H1 (cell line): ENCODE measurements at regions not wholly inside any gene's neighbourhood (a gene's known extent, or its start where the extent isn't known, plus 50 kb on each side); places are given as distances from the start of the nearest gene placed in this dataset.

Source experiments
- CTCF ChIA-PET: fragments of 300-600 bp; sonication (Branson Sonifier 250); formaldehyde crosslinking; loops from one replicate; lab custom pipeline; 2021; ENCODE audit not compliant: partially characterized antibody; lab: Charles Lee
- POLR2A ChIA-PET: fragments of 300-600 bp; sonication (Branson Sonifier 250); formaldehyde crosslinking; loops from one replicate; lab custom pipeline; 2021; ENCODE audit warnings: inconsistent platforms; ENCODE audit not compliant: partially characterized antibody; lab: Charles Lee
- DNase-seq, 2 experiments: peaks; one replicate each; pipeline versions ENCODE4 v3.0.0 to v3.0.0-alpha.2; 2010 to 2022; ENCODE audit warnings: low spot score in 2 of 2, low read depth in 1 of 2, mixed read lengths in 1 of 2
- FAIRE-seq: peaks from 2 replicates; lab custom pipeline; 2011; peaks lifted over from hg19 to GRCh38; lab: Jason Lieb, UNC
- H2AFZ ChIP-seq: 2 replicates; pipeline ENCODE4 v1.8.1; 2012; ENCODE audit warnings: low read length, inconsistent platforms
- H2AK5ac ChIP-seq: 2 replicates; pipeline ENCODE4 v1.6.1; 2013; ENCODE audit warnings: low read depth, low read length
- H2BK120ac ChIP-seq: replicated peaks from 2 replicates; pipeline ENCODE3; 2013; ENCODE audit warnings: low read depth, low read length, inconsistent platforms
- H2BK12ac ChIP-seq: 2 replicates; pipeline ENCODE4 v1.6.1; 2013; ENCODE audit warnings: low read depth, low read length
- H2BK15ac ChIP-seq: 2 replicates; pipeline ENCODE4 v1.6.1; 2013; ENCODE audit warnings: low read length
- H2BK20ac ChIP-seq: 2 replicates; pipeline ENCODE4 v1.6.1; 2013; ENCODE audit warnings: low read length
- H2BK5ac ChIP-seq: 2 replicates; pipeline ENCODE4 v1.6.1; 2013; ENCODE audit warnings: low read depth, low read length
- H3K14ac ChIP-seq: 2 replicates; pipeline ENCODE4 v1.6.1; 2013; ENCODE audit warnings: inconsistent platforms; ENCODE audit not compliant: insufficient read length
- H3K18ac ChIP-seq: 2 replicates; pipeline ENCODE4 v1.6.1; 2013; ENCODE audit warnings: low read length; ENCODE audit errors: extremely low read depth
- H3K23ac ChIP-seq: 2 replicates; pipeline ENCODE4 v1.6.1; 2013; ENCODE audit warnings: inconsistent platforms; ENCODE audit not compliant: insufficient read length
- H3K23me2 ChIP-seq: 2 replicates; pipeline ENCODE4 v1.6.1; 2013; ENCODE audit warnings: low read depth, low read length
- H3K27ac ChIP-seq: 2 replicates; pipeline ENCODE4 v1.6.1; 2011; ENCODE audit warnings: low read depth, low read length, inconsistent platforms
- H3K27me3 ChIP-seq, 4 experiments: replicated peaks in 1 of 4; 1 replicate in 1 of 4; 2 replicates in 3 of 4; pipeline versions ENCODE4 v1.6.1 to v1.8.1; 2011 to 2013; ENCODE audit warnings: low read length in 3 of 4, mild to moderate bottlenecking in 3 of 4, inconsistent platforms in 2 of 4, mixed read lengths in 2 of 4, moderate library complexity in 1 of 4; ENCODE audit not compliant: control insufficient read depth in 3 of 4, insufficient read depth in 3 of 4; ENCODE audit errors: extremely low read depth in 1 of 4
- H3K36me3 ChIP-seq, 4 experiments: 2 replicates each; pipeline versions ENCODE4 v1.6.1 to v1.8.1; 2011 to 2013; ENCODE audit warnings: mild to moderate bottlenecking in 4 of 4, low read length in 3 of 4, moderate library complexity in 2 of 4, control low read depth in 1 of 4, inconsistent platforms in 1 of 4; ENCODE audit not compliant: insufficient read depth in 4 of 4, control insufficient read depth in 2 of 4
- H3K4ac ChIP-seq: replicated peaks from 2 replicates; pipeline ENCODE3; 2013; ENCODE audit warnings: low read length, low read depth, mixed read lengths, inconsistent platforms; ENCODE audit not compliant: insufficient read length
- H3K4me1 ChIP-seq, 4 experiments: replicated peaks in 1 of 4; 1 replicate in 1 of 4; 2 replicates in 3 of 4; pipeline versions ENCODE4 v1.6.1 to v1.8.1; 2011 to 2013; ENCODE audit warnings: low read length in 3 of 4, inconsistent platforms in 2 of 4, mixed read lengths in 1 of 4; ENCODE audit not compliant: insufficient read depth in 4 of 4, control insufficient read depth in 3 of 4
- H3K4me2 ChIP-seq, 2 experiments: 2 replicates each; pipeline versions ENCODE4 v1.6.1 to v1.8.1; 2011 to 2013; ENCODE audit warnings: low read depth in 2 of 2, low read length in 2 of 2, control low read depth in 1 of 2, inconsistent platforms in 1 of 2, mild to moderate bottlenecking in 1 of 2; ENCODE audit not compliant: insufficient read depth in 1 of 2
- H3K4me3 ChIP-seq, 4 experiments: fragments of 200-600, 300-600 bp in 1 of 4; sonication (generic), shearing (Covaris generic), sonication (Bioruptor Twin) in 1 of 4; 2 replicates each; pipeline versions ENCODE4 v1.5.1 to v1.8.1; 2011 to 2016; ENCODE audit warnings: low read length in 4 of 4, low read depth in 3 of 4, control low read depth in 2 of 4, inconsistent platforms in 2 of 4, mild to moderate bottlenecking in 2 of 4, mixed read lengths in 1 of 4, moderate library complexity in 1 of 4; ENCODE audit not compliant: insufficient read depth in 2 of 4; ENCODE audit errors: extremely low read depth in 1 of 4
- H3K56ac ChIP-seq: replicated peaks from 2 replicates; pipeline ENCODE3; 2013; ENCODE audit warnings: low read depth, mild to moderate bottlenecking, mixed read lengths, low read length, inconsistent platforms; ENCODE audit not compliant: insufficient read length
- H3K79me1 ChIP-seq: 2 replicates; pipeline ENCODE4 v1.6.1; 2013; ENCODE audit warnings: low read depth, low read length, control low read depth
- H3K79me2 ChIP-seq, 2 experiments: 2 replicates each; pipeline versions ENCODE4 v1.6.1 to v1.8.1; 2012 to 2013; ENCODE audit warnings: low read length in 2 of 2, mild to moderate bottlenecking in 2 of 2, inconsistent platforms in 1 of 2; ENCODE audit not compliant: insufficient read depth in 2 of 2, control insufficient read depth in 1 of 2
- H3K9ac ChIP-seq, 4 experiments: replicated peaks in 1 of 4; 1 replicate in 1 of 4; 2 replicates in 3 of 4; pipeline versions ENCODE4 v1.6.1 to v1.8.1; 2011 to 2013; ENCODE audit warnings: low read depth in 3 of 4, low read length in 3 of 4, control low read depth in 2 of 4, mild to moderate bottlenecking in 2 of 4, moderate library complexity in 2 of 4, inconsistent platforms in 1 of 4; ENCODE audit errors: extremely low read depth in 1 of 4
- H3K9me3 ChIP-seq, 2 experiments: 2 replicates each; pipeline versions ENCODE4 v1.6.1 to v1.8.1; 2012 to 2013; ENCODE audit warnings: mild to moderate bottlenecking in 2 of 2, moderate library complexity in 2 of 2, control low read depth in 1 of 2, inconsistent platforms in 1 of 2, low read depth in 1 of 2, low read length in 1 of 2, mixed read lengths in 1 of 2; ENCODE audit not compliant: insufficient read depth in 2 of 2
- H4K20me1 ChIP-seq, 2 experiments: replicated peaks in 1 of 2; 2 replicates each; pipeline versions ENCODE3 to v1.8.1; 2011 to 2013; ENCODE audit warnings: inconsistent platforms in 2 of 2, low read length in 2 of 2, mild to moderate bottlenecking in 1 of 2; ENCODE audit not compliant: insufficient read depth in 2 of 2, control insufficient read depth in 1 of 2
- H4K5ac ChIP-seq: 2 replicates; pipeline ENCODE4 v1.6.1; 2013; ENCODE audit warnings: low read length, low read depth, mixed read lengths, inconsistent platforms; ENCODE audit not compliant: insufficient read length
- H4K8ac ChIP-seq: 2 replicates; pipeline ENCODE4 v1.8.0; 2013; ENCODE audit warnings: mild to moderate bottlenecking, moderate library complexity, low read length, inconsistent platforms; ENCODE audit not compliant: insufficient read depth; ENCODE audit errors: extremely low read depth
- H4K91ac ChIP-seq: replicated peaks from 2 replicates; pipeline ENCODE3; 2013; ENCODE audit warnings: low read length, mixed read lengths, inconsistent platforms; ENCODE audit not compliant: insufficient read length
- ASH2L ChIP-seq: fragments of 200-600, 300-600 bp; sonication (generic); IDR thresholded peaks from one replicate; pipeline ENCODE4 v1.7.1; 2017; ENCODE audit warnings: low read length
- CBX5 ChIP-seq: fragments of 300-800, 300-1000 bp; sonication (generic); IDR thresholded peaks from 2 replicates; pipeline ENCODE4 v1.7.1; 2016; ENCODE audit warnings: antibody characterized with exemption, low read length, low read depth
- E2F6 ChIP-seq: IDR thresholded peaks from 2 replicates; pipeline ENCODE4 v1.6.1; 2012; ENCODE audit warnings: inconsistent platforms
- HDAC6 ChIP-seq: IDR thresholded peaks from one replicate; pipeline ENCODE4 v1.7.1; 2012; ENCODE audit warnings: low read depth, mild to moderate bottlenecking, inconsistent platforms, low read length, moderate library complexity
- JUN ChIP-seq: IDR thresholded peaks from 2 replicates; pipeline ENCODE4 v1.6.1; 2011; ENCODE audit warnings: low read depth, mild to moderate bottlenecking, improper control_type of control experiment, low read length
- KDM4A ChIP-seq: IDR thresholded peaks from one replicate; pipeline ENCODE4 v1.7.1; 2012; ENCODE audit warnings: low read depth, mild to moderate bottlenecking, moderate library complexity, low read length, inconsistent platforms; ENCODE audit not compliant: severe bottlenecking
- NRF1 ChIP-seq: IDR thresholded peaks from 2 replicates; pipeline ENCODE4 v1.6.1; 2011; ENCODE audit warnings: mild to moderate bottlenecking, low read depth, low read length, improper control_type of control experiment
- RNF2 ChIP-seq: fragments of 200-900, 300-1000 bp; sonication (generic); IDR thresholded peaks from 2 replicates; pipeline ENCODE4 v1.7.1; 2016; ENCODE audit warnings: borderline replicate concordance, low read depth, mild to moderate bottlenecking, antibody characterized with exemption, low read length; ENCODE audit not compliant: poor library complexity, severe bottlenecking; ENCODE audit errors: missing control alignments
- SIRT6 ChIP-seq: IDR thresholded peaks from one replicate; pipeline ENCODE4 v1.7.1; 2012; ENCODE audit warnings: low read length, inconsistent platforms
- SUZ12 ChIP-seq: fragments of 200-600 bp; sonication (generic); IDR thresholded peaks from 2 replicates; pipeline ENCODE4 v1.6.1; 2012; ENCODE audit warnings: mild to moderate bottlenecking, inconsistent platforms, low read length, moderate library complexity, mixed read lengths
- TBP ChIP-seq: IDR thresholded peaks from 2 replicates; pipeline ENCODE4 v1.6.1; 2011; ENCODE audit warnings: low read depth, low read length, improper control_type of control experiment
- TEAD4 ChIP-seq: IDR thresholded peaks from 2 replicates; pipeline ENCODE4 v1.6.1; 2012; ENCODE audit warnings: low read depth, low read length, inconsistent platforms, mixed read lengths
- WGBS, 2 experiments: shearing (Covaris generic) in 1 of 2; methylation state at CpG; one replicate each; pipeline versions ENCODE4 v1.1.6 to v1.1.7; 2013 to 2015; ENCODE audit warnings: low lambda C conversion rate in 2 of 2, mixed read lengths in 2 of 2, inconsistent platforms in 1 of 2, low coverage in 1 of 2, missing lambda C conversion rate in 1 of 2; ENCODE audit not compliant: insufficient replicate concordance in 2 of 2, insufficient coverage in 1 of 2, insufficient read length in 1 of 2; ENCODE audit errors: extremely low coverage in 1 of 2, missing lambda C conversion rate in 1 of 2; 5-methylcytosine and 5-hydroxymethylcytosine counted together

- Histone ChIP-seq H4K8ac (no peak overlapping the region), H2BK120ac (no peak overlapping the region), H3K23me2 (no peaks in the 10 kb centered on the region), H4K5ac (no peak overlapping the region), H2AFZ (no peak overlapping the region), H2BK15ac (no peak overlapping the region), H3K4me1 (no peaks in the 10 kb centered on the region), H3K4ac (no peak overlapping the region), H2BK5ac (no peak overlapping the region), H2AK5ac (no peak overlapping the region), H3K27me3 (no peaks in the 10 kb centered on the region), H3K27ac (no peak overlapping the region), H3K79me2 (no peaks in the 10 kb centered on the region), H2BK12ac (no peak overlapping the region), H3K79me1 (no peaks in the 10 kb centered on the region), H3K56ac (no peak overlapping the region), H3K23ac (no peak overlapping the region), H4K20me1 (no peaks in the 10 kb centered on the region), H3K36me3 (no peaks in the 10 kb centered on the region), H3K14ac (no peak overlapping the region), H3K18ac (no peak overlapping the region), H3K9ac (no peak overlapping the region), H3K9me3 (no peaks in the 10 kb centered on the region), H4K91ac (no peak overlapping the region), H2BK20ac (no peak overlapping the region), H3K4me2 (no peak overlapping the region), H3K4me3 (no peak overlapping the region)
- WGBS, 2 experiments, result 93% methylated on average over 11 of the region's 11 CpGs; no CpG with 5 or more reads in 1 of the 2 experiments
- FAIRE-seq (no peak), DNase-seq (no peak)
- POLR2A ChIA-PET, result no interaction called here
- CTCF ChIA-PET, result interaction anchor here (1.1 to 1.8 kb wide), 2 partner anchors 23 to 31 kb away, joined by 4 to 5 read pairs; no protein-coding TSS in a partner anchor
- TF ChIP-seq TBP (no peak), ASH2L (no peak), CBX5 (no peak), E2F6 (no peak), RNF2 (no peak), TEAD4 (no peak), KDM4A (no peak), NRF1 (no peak), JUN (no peak), HDAC6 (no peak), SIRT6 (no peak), SUZ12 (no peak)
Measured at GRCh38 chr10:47182934-47183703, 116.9 kb upstream of the GDF10 start.
